OCI-LY7 (cell line): ENCODE measurements at regions not wholly inside any gene's neighbourhood (a gene's known extent, or its start where the extent isn't known, plus 50 kb on each side); places are given as distances from the start of the nearest gene placed in this dataset.

Source experiments
- BruUV-seq: library from RNA; stranded (reverse); fragments of 400-500 nt; replicated peaks from 2 replicates; lab custom pipeline; 2021; lab: Mats Ljungman, UMichigan
- CTCF ChIA-PET: fragments of 300-600 bp; sonication (Branson Sonifier 250); formaldehyde crosslinking; loops from one replicate; lab custom pipeline; 2022; ENCODE audit warnings: antibody characterized with exemption; ENCODE audit not compliant: unreplicated experiment; lab: Charles Lee
- POLR2A ChIA-PET: fragments of 300-600 bp; sonication (Branson Sonifier 250); formaldehyde crosslinking; loops from one replicate; lab custom pipeline; 2022; ENCODE audit warnings: antibody characterized with exemption; lab: Charles Lee
- DNase-seq: peaks from one replicate; pipeline ENCODE4 v3.0.0-alpha.2; 2015; ENCODE audit warnings: low spot score
- H2AFZ ChIP-seq: fragments of 200-600 bp; sonication (generic), shearing (Covaris generic); 2 replicates; pipeline ENCODE4 v1.6.1; 2014; ENCODE audit warnings: mild to moderate bottlenecking, antibody characterized with exemption, low read length, moderate library complexity
- H3K27ac ChIP-seq: fragments of 200-600 bp; sonication (generic); 2 replicates; pipeline ENCODE4 v1.5.1; 2014; ENCODE audit warnings: mixed run types, low read depth, mild to moderate bottlenecking, moderate library complexity, low read length, inconsistent platforms; ENCODE audit not compliant: poor library complexity, severe bottlenecking
- H3K36me3 ChIP-seq: fragments of 200-600 bp; sonication (generic); 2 replicates; pipeline ENCODE4 v1.6.1; 2014; ENCODE audit warnings: mild to moderate bottlenecking, antibody characterized with exemption, low read length, moderate library complexity, mixed read lengths; ENCODE audit not compliant: insufficient read depth
- H3K4me1 ChIP-seq: fragments of 200-600 bp; sonication (generic); 2 replicates; pipeline ENCODE4 v1.5.1; 2014; ENCODE audit warnings: mild to moderate bottlenecking, low read length; ENCODE audit not compliant: insufficient read depth, poor library complexity, severe bottlenecking
- H3K4me2 ChIP-seq: fragments of 200-600 bp; sonication (generic); 2 replicates; pipeline ENCODE4 v1.6.1; 2014; ENCODE audit warnings: mild to moderate bottlenecking, low read length
- H3K4me3 ChIP-seq: fragments of 200-600 bp; sonication (generic); 2 replicates; pipeline ENCODE4 v1.5.1; 2014; ENCODE audit warnings: mild to moderate bottlenecking, low read depth, low read length; ENCODE audit not compliant: poor library complexity, severe bottlenecking
- H3K79me2 ChIP-seq: fragments of 200-600 bp; sonication (generic); 2 replicates; pipeline ENCODE4 v1.6.1; 2016; ENCODE audit warnings: low read depth, mild to moderate bottlenecking, low read length, moderate library complexity, mixed read lengths; ENCODE audit not compliant: insufficient read depth
- H3K9me2 ChIP-seq: fragments of 200-600 bp; sonication (generic); 2 replicates; pipeline ENCODE4 v1.6.1; 2016; ENCODE audit warnings: mild to moderate bottlenecking, low read length, mixed read lengths; ENCODE audit not compliant: insufficient read depth
- H3K9me3 ChIP-seq: fragments of 200-600 bp; sonication (generic); 2 replicates; pipeline ENCODE4 v1.6.1; 2014; ENCODE audit warnings: mild to moderate bottlenecking, mixed run types, low read length, mixed read lengths
- H4K20me1 ChIP-seq: fragments of 200-600 bp; sonication (generic); 2 replicates; pipeline ENCODE4 v1.6.1; 2014; ENCODE audit warnings: mild to moderate bottlenecking, antibody characterized with exemption, low read length, moderate library complexity, mixed read lengths; ENCODE audit not compliant: insufficient read depth
- CTCF ChIP-seq: fragments of 200-600 bp; sonication (generic); conservative IDR thresholded peaks from 2 replicates; pipeline ENCODE4 v1.5.1; 2014; ENCODE audit warnings: mild to moderate bottlenecking, antibody characterized with exemption, low read length, moderate library complexity, mixed read lengths
- EZH2phosphoT487 ChIP-seq: fragments of 200-600 bp; sonication (generic); IDR thresholded peaks from 2 replicates; pipeline ENCODE4 v1.6.1; 2018; ENCODE audit warnings: low read depth, borderline replicate concordance, mild to moderate bottlenecking, mixed run types, antibody characterized with exemption, low read length, moderate library complexity, mixed read lengths
- intact Hi-C: fragments of 100-400 bp; cut with micrococcal nuclease; formaldehyde crosslinking; loops from one replicate; pipeline ENCODE4 v1.10.0; 2022; ENCODE audit not compliant: unreplicated experiment

GRCh38 chr7:34362621-34363020, 295.4 kb upstream of the NPSR1 start:
- BruUV-seq, result no TSS peak
- ChIA-PET POLR2A (no interaction called here), CTCF (no interaction called here)
- H3K27ac ChIP-seq, result no peak overlapping the region
- H3K4me1 ChIP-seq, result no peaks in the 10 kb centered on the region
- H3K9me3 ChIP-seq, result no peaks in the 10 kb centered on the region
- no peak overlapping the region for H3K4me2 ChIP-seq
- no peak overlapping the region for H3K4me3 ChIP-seq
- no peak for TF ChIP-seq EZH2phosphoT487
- TF ChIP-seq CTCF, result no peak
- no peak overlapping the region for H2AFZ ChIP-seq
- H3K9me2 ChIP-seq, result no peaks in the 10 kb centered on the region
- no peaks in the 10 kb centered on the region for H4K20me1 ChIP-seq
- H3K79me2 ChIP-seq, result no peaks in the 10 kb centered on the region
- no peak for DNase-seq
- no peaks in the 10 kb centered on the region for H3K36me3 ChIP-seq
- intact Hi-C loops, result no loop called here

GRCh38 chr7:34364130-34364529, 293.9 kb upstream of the NPSR1 start:
- Histone ChIP-seq H3K4me3 (no peak overlapping the region), H3K4me1 (no peaks in the 10 kb centered on the region), H3K4me2 (no peak overlapping the region), H2AFZ (no peak overlapping the region), H3K9me3 (no peaks in the 10 kb centered on the region), H3K36me3 (no peaks in the 10 kb centered on the region), H3K79me2 (no peaks in the 10 kb centered on the region), H4K20me1 (no peaks in the 10 kb centered on the region), H3K9me2 (no peaks in the 10 kb centered on the region), H3K27ac (no peak overlapping the region)
- TF ChIP-seq CTCF, result no peak
- no peak for TF ChIP-seq EZH2phosphoT487
- DNase-seq, result no peak
- no TSS peak for BruUV-seq
- ChIA-PET POLR2A (no interaction called here), CTCF (no interaction called here)
- intact Hi-C loops, result no loop called here

- Histone ChIP-seq H3K9me3 (no peaks in the 10 kb centered on the region), H3K79me2 (no peaks in the 10 kb centered on the region), H3K36me3 (no peaks in the 10 kb centered on the region), H3K9me2 (no peaks in the 10 kb centered on the region), H4K20me1 (no peaks in the 10 kb centered on the region), H3K27ac (no peak overlapping the region), H2AFZ (no peak overlapping the region), H3K4me1 (no peaks in the 10 kb centered on the region), H3K4me2 (no peak overlapping the region), H3K4me3 (no peak overlapping the region)
- TF ChIP-seq CTCF, result no peak
- no peak for TF ChIP-seq EZH2phosphoT487
- POLR2A ChIA-PET, result no interaction called here
- intact Hi-C loops, result no loop called here
- CTCF ChIA-PET, result no interaction called here
- no peak for DNase-seq
- BruUV-seq, result no TSS peak
Measured at GRCh38 chr7:34365011-34365410, 293.0 kb upstream of the NPSR1 start.
